ENCODE measurements at regions not wholly inside any gene's neighbourhood (a gene's known extent, or its start where the extent isn't known, plus 50 kb on each side); places are given as distances from the start of the nearest gene placed in this dataset.

- POLR2A ChIA-PET, result no interaction called here
- Histone ChIP-seq H3K4me1 (no peaks in the 10 kb centered on the region), H3K9me3 (no peaks in the 10 kb centered on the region), H3K36me3 (ENCODE audit: control insufficient read depth, insufficient read depth, low read length) (no peaks in the 10 kb centered on the region), H3K27me3 (replicated peaks; ENCODE audit: control insufficient read depth, insufficient read depth, low read length) (no peaks in the 10 kb centered on the region), H3K4me3 (ENCODE audit: low read depth, low read length) (no peak overlapping the region)
- TF ChIP-seq CTCF (IDR thresholded peaks at IDR 0.05; ENCODE audit: insufficient read depth in 1 of 2, low read depth in 1 of 2, low read length in 1 of 2, severe bottlenecking in 1 of 2, unreplicated experiment in 1 of 2), result no peak
- no TSS peak for BruUV-seq (replicated peaks)
- CTCF ChIA-PET, result no interaction called here
- Mint-ChIP-seq H3K27ac (ENCODE audit: unreplicated experiment) (no peak overlapping the region), H3K36me3 (ENCODE audit: insufficient read depth, unreplicated experiment) (no peaks in the 10 kb centered on the region), H3K4me3 (ENCODE audit: unreplicated experiment) (no peak overlapping the region), H3K9me3 (ENCODE audit: unreplicated experiment) (no peaks in the 10 kb centered on the region), H3K27me3 (ENCODE audit: insufficient read depth, unreplicated experiment) (peaks cover 7% of the 10 kb centered on the region), H3K4me1 (ENCODE audit: low read depth, unreplicated experiment) (no peaks in the 10 kb centered on the region)
- DNase-seq, result no peak
- intact Hi-C loops (cut with micrococcal nuclease; ENCODE audit: unreplicated experiment), result no loop called here
These were observed 287.1 kb upstream of the ADGRL4 start for GRCh38 chr1:79293611-79294010.

GRCh38 chr1:79290927-79291474 is 284.5 kb upstream of the ADGRL4 start:
- H3K9me3 ChIP-seq, result no peaks in the 10 kb centered on the region
- H3K27me3 ChIP-seq (replicated peaks; ENCODE audit: control insufficient read depth, insufficient read depth, low read length), result no peaks in the 10 kb centered on the region
- ChIA-PET CTCF (no interaction called here), POLR2A (no interaction called here)
- no peaks in the 10 kb centered on the region for H3K36me3 ChIP-seq (ENCODE audit: control insufficient read depth, insufficient read depth, low read length)
- H3K27me3 Mint-ChIP-seq (ENCODE audit: insufficient read depth, unreplicated experiment), result peaks cover 7% of the 10 kb centered on the region
- DNase-seq, result no peak
- H3K27ac Mint-ChIP-seq (ENCODE audit: unreplicated experiment), result no peak overlapping the region
- H3K4me1 ChIP-seq, result no peaks in the 10 kb centered on the region
- no peak overlapping the region for H3K4me3 Mint-ChIP-seq (ENCODE audit: unreplicated experiment)
- no peaks in the 10 kb centered on the region for H3K36me3 Mint-ChIP-seq (ENCODE audit: insufficient read depth, unreplicated experiment)
- intact Hi-C loops (cut with micrococcal nuclease; ENCODE audit: unreplicated experiment), result no loop called here
- H3K4me1 Mint-ChIP-seq (ENCODE audit: low read depth, unreplicated experiment), result no peaks in the 10 kb centered on the region
- H3K4me3 ChIP-seq (ENCODE audit: low read depth, low read length), result no peak overlapping the region
- no peak for TF ChIP-seq CTCF (IDR thresholded peaks at IDR 0.05; ENCODE audit: insufficient read depth in 1 of 2, low read depth in 1 of 2, low read length in 1 of 2, severe bottlenecking in 1 of 2, unreplicated experiment in 1 of 2)
- BruUV-seq (replicated peaks), result no TSS peak
- H3K9me3 Mint-ChIP-seq (ENCODE audit: unreplicated experiment), result no peaks in the 10 kb centered on the region

GRCh38 chr1:79287982-79288381 is 281.5 kb upstream of the ADGRL4 start:
- Histone ChIP-seq H3K9me3 (no peaks in the 10 kb centered on the region), H3K4me1 (no peaks in the 10 kb centered on the region), H3K27me3 (replicated peaks; ENCODE audit: control insufficient read depth, insufficient read depth, low read length) (no peaks in the 10 kb centered on the region), H3K36me3 (ENCODE audit: control insufficient read depth, insufficient read depth, low read length) (no peaks in the 10 kb centered on the region), H3K4me3 (ENCODE audit: low read depth, low read length) (no peak overlapping the region)
- Mint-ChIP-seq H3K36me3 (ENCODE audit: insufficient read depth, unreplicated experiment) (no peaks in the 10 kb centered on the region), H3K9me3 (ENCODE audit: unreplicated experiment) (no peaks in the 10 kb centered on the region), H3K4me3 (ENCODE audit: unreplicated experiment) (no peak overlapping the region), H3K27ac (ENCODE audit: unreplicated experiment) (no peak overlapping the region), H3K27me3 (ENCODE audit: insufficient read depth, unreplicated experiment) (no peaks in the 10 kb centered on the region), H3K4me1 (ENCODE audit: low read depth, unreplicated experiment) (no peaks in the 10 kb centered on the region)
- TF ChIP-seq CTCF (IDR thresholded peaks at IDR 0.05; ENCODE audit: insufficient read depth in 1 of 2, low read depth in 1 of 2, low read length in 1 of 2, severe bottlenecking in 1 of 2, unreplicated experiment in 1 of 2), result no peak
- intact Hi-C loops (cut with micrococcal nuclease; ENCODE audit: unreplicated experiment), result no loop called here
- ChIA-PET CTCF (no interaction called here), POLR2A (no interaction called here)
- no TSS peak for BruUV-seq (replicated peaks)
- DNase-seq, result no peak

Measured in Caco-2 (cell line).